LNCaP clone FGC (cell line): ENCODE measurements at regions not wholly inside any gene's neighbourhood (a gene's known extent, or its start where the extent isn't known, plus 50 kb on each side); places are given as distances from the start of the nearest gene placed in this dataset.

Source experiments
- DNase-seq: peaks from one replicate; pipeline ENCODE4 v3.0.0-alpha.2; 2011; ENCODE audit warnings: low read depth
- H3K4me3 ChIP-seq: 2 replicates; pipeline ENCODE4 v1.5.1; 2011; ENCODE audit warnings: mild to moderate bottlenecking, low read depth, low read length, control low read depth
- TF ChIP-seq, protein P1 (sequence below): IDR thresholded peaks from 2 replicates; pipeline ENCODE4 v1.5.1; 2012; ENCODE audit warnings: mild to moderate bottlenecking; ENCODE audit not compliant: control insufficient read depth, insufficient read depth; ENCODE audit errors: extremely low read depth

DNA sequence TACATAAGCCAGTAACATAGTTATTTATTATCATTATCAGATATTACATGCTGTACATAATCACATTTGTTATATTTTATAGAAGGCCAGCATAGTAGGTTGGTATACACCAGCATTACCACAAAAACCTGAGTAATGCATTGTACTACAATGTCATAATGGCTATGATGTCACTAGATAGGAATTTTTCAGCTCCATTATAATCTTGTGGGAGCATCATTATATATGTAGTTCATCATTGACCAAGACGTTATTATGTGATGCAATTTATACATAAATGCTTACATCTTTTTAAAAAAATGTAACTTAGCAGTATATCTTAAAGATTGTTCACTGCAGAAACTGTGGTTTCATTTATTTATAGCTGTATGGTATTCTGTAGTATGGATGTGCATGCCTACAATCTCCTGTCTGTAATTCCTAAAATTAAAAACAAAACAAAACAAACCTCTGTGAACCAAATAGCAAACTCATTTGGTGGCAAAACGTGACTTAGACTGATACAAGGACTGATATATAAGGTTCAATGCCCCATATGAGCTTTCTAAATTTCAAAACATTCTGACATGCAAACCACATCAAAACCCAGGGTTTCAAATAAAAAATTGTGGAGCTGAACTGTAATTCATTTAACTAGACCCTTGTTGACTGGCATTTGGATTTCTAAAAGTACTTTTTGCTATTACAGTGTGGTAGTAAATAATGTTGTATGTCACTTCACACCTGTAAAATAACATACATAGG is 250.9 kb downstream of the DLEU7 start:
- no peak for DNase-seq

DNA sequence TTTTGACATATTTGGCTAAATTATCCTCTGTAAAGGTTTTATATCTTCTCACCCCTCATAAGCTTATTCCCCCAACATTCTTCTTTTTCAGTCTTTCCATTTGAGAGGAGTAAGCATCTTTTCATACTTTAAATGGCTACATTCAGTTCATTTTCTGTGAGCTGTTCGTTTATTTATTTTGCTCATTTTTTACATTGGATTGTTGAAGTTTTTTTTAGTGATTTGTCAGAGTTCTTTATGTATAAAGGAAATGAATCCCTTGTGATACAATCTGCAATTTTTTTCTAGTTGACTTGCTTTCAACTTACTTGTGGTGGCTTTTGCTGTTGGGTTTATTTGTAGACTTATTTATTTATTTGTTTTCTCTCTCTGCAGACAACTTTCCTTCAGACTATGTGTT is 250.3 kb downstream of the DLEU7 start:
- no peak overlapping the region for H3K4me3 ChIP-seq
- DNase-seq: no peak
- TF ChIP-seq, protein P1, sequence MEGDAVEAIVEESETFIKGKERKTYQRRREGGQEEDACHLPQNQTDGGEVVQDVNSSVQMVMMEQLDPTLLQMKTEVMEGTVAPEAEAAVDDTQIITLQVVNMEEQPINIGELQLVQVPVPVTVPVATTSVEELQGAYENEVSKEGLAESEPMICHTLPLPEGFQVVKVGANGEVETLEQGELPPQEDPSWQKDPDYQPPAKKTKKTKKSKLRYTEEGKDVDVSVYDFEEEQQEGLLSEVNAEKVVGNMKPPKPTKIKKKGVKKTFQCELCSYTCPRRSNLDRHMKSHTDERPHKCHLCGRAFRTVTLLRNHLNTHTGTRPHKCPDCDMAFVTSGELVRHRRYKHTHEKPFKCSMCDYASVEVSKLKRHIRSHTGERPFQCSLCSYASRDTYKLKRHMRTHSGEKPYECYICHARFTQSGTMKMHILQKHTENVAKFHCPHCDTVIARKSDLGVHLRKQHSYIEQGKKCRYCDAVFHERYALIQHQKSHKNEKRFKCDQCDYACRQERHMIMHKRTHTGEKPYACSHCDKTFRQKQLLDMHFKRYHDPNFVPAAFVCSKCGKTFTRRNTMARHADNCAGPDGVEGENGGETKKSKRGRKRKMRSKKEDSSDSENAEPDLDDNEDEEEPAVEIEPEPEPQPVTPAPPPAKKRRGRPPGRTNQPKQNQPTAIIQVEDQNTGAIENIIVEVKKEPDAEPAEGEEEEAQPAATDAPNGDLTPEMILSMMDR: no peak

More for the DNA sequence above, 250.9 kb downstream of the DLEU7 start:
- H3K4me3 ChIP-seq: no peak overlapping the region
- TF ChIP-seq, protein P1: no peak

DNA sequence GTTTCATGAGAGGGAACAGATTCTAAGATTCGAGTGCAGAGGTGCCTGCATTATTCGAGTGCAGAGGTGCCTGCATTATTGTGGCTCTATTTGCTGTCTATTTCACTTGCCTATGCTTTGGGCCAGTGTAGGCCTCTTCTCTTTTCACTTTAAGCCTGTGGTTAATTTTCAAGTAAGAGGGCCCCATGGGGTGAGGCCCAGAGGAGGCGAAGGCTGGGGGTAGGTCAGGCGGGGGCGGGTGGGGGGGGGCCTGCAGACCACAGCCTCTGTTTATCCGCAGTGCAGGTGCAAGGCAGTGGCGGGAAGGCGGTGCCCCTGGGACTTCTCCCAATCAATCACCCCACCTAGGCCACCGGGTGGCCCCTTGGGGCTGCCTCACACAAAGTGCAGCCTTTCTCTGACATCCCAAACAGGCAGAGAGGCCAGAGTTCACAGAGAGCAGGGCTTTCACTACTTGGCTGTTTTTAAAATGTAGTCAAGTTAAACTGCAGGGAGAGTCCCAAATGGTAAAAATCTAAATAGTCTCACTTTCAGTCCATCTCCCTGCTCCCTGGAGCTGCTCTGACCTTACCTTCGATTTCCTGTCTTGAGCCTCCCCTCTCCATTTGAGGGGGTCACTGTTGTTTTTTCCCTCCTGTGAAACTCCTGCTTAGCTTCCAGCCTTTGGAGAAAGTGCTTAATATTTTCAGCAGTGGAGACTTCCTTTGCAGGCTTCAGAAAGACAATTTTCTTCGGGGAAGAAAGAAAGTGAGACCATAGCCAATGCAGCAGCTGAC is 249.0 kb downstream of the DLEU7 start:
- TF ChIP-seq, protein P1: no peak
- DNase-seq: no peak
- no peak overlapping the region for H3K4me3 ChIP-seq

DNA sequence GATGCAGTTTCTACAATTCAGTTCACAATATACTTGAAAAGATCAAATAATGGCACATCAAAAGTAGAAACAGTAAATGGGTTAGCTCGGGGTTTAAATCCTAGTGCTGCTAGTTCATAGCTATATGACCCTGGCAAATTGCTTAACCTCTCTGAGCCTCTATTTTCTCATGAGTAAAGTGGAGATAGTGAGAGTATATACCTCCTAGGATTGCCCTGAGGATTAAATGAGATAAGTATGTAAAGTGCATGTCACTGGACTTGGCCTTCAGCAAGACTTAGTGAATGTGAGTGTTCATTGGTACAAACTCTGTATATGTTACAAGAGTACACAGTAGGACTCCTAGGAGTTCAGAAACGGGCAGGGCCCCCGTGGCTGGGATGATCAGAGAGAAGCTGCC is 248.3 kb downstream of the DLEU7 start:
- H3K4me3 ChIP-seq: no peak overlapping the region
- DNase-seq: no peak
- TF ChIP-seq, protein P1: no peak

DNA sequence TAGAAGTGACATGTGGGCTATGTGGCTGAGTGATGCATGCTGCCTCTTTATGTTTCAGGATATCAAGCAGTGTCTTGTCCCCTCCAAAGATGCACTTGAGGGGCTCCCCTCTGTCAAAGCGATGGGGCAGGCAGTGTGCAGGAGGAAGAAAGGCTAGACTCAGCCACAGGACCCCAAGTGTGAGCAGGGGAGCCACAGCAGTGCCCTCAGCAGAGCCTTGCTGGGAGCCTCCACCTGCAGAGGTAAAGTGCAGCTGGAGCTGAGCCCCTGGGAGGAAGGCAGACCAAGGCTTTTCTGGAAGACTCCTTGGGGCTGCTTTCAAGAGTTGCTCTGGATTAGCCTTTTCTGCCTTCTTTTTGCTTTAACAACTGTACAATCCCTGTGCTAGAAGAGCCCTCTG is 247.3 kb downstream of the DLEU7 start:
- DNase-seq: no peak
- TF ChIP-seq, protein P1: no peak

DNA sequence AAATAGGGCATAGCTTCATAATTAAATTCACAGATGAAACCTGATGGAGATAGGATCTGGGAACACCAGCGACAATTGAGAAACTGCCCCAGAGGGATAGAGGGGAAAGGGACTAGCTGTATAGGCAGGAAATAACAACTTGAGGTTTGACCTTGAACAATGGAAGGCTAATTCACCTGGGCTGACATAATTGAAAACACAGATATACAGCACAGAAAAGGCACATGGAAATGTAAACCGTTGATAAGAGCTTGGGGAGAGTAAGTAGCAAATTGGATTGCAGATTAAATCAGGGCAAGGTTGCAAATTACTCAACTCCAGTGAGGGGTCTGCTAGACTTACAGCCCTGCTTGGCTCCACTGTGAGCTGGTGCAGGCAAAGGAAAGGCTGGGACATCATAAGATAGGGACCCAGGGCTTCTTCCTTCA is 246.7 kb downstream of the DLEU7 start:
- no peak overlapping the region for H3K4me3 ChIP-seq
- TF ChIP-seq, protein P1: no peak
- no peak for DNase-seq

More for the DNA sequence above, 247.3 kb downstream of the DLEU7 start:
- no peak overlapping the region for H3K4me3 ChIP-seq
